GM23338 (cell line): ENCODE measurements at regions not wholly inside any gene's neighbourhood (a gene's known extent, or its start where the extent isn't known, plus 50 kb on each side); places are given as distances from the start of the nearest gene placed in this dataset.
A peak's percentile ranks its signal among the peaks of the same experiment; 100 is the strongest.

Experiments
- ATAC-seq: fragments of 200-7000 bp; cut with Tn5 transposase; 3 replicates; pipeline ENCODE4 v1.9.1; 2020
- DNase-seq: peaks from one replicate; pipeline ENCODE4 v3.0.0-alpha.2; 2015; ENCODE audit warnings: low spot score
- H2AFZ ChIP-seq: fragments of 200-600 bp; sonication (generic); 2 replicates; pipeline ENCODE4 v1.8.0; 2016; ENCODE audit warnings: antibody characterized with exemption, mild to moderate bottlenecking, moderate library complexity
- H3F3A ChIP-seq: fragments of 200-600 bp; sonication (generic); replicated peaks from 2 replicates; pipeline ENCODE4 v1.8.0; 2017; ENCODE audit warnings: antibody characterized with exemption, mixed run types, low read depth
- H3K27ac ChIP-seq: fragments of 200-600 bp; sonication (generic); 2 replicates; pipeline ENCODE4 v1.6.1; 2016; ENCODE audit warnings: low read depth
- H3K27me3 ChIP-seq: fragments of 200-600 bp; sonication (generic); 2 replicates; pipeline ENCODE4 v1.8.0; 2016; ENCODE audit warnings: mild to moderate bottlenecking, mixed run types, moderate library complexity; ENCODE audit not compliant: insufficient read depth
- H3K36me3 ChIP-seq: fragments of 200-600 bp; sonication (generic); 2 replicates; pipeline ENCODE4 v1.8.0; 2016; ENCODE audit warnings: mild to moderate bottlenecking; ENCODE audit not compliant: insufficient read depth
- H3K4me1 ChIP-seq: fragments of 200-600 bp; sonication (generic); 2 replicates; pipeline ENCODE4 v1.8.0; 2016; ENCODE audit warnings: mild to moderate bottlenecking, moderate library complexity; ENCODE audit not compliant: insufficient read depth
- H3K4me2 ChIP-seq: fragments of 200-600 bp; sonication (generic); 2 replicates; pipeline ENCODE4 v1.7.1; 2017; ENCODE audit warnings: mixed run types
- H3K4me3 ChIP-seq: fragments of 200-600 bp; sonication (generic); 2 replicates; pipeline ENCODE4 v1.6.1; 2016; ENCODE audit warnings: mixed run types
- H3K79me2 ChIP-seq: fragments of 200-600 bp; sonication (generic); replicated peaks from 2 replicates; pipeline ENCODE4 v1.8.0; 2017; ENCODE audit warnings: mild to moderate bottlenecking; ENCODE audit not compliant: insufficient read depth
- H3K9me2 ChIP-seq: fragments of 200-600 bp; sonication (generic); 2 replicates; pipeline ENCODE4 v1.8.0; 2017; ENCODE audit not compliant: insufficient read depth
- H4K20me1 ChIP-seq: fragments of 200-600 bp; sonication (generic); replicated peaks from 2 replicates; pipeline ENCODE4 v1.8.0; 2017; ENCODE audit warnings: mild to moderate bottlenecking; ENCODE audit not compliant: insufficient read depth
- H3K27ac Mint-ChIP-seq: 2 replicates; pipeline ENCODE4 v1.8.0; 2020; ENCODE audit warnings: inconsistent platforms, mild to moderate bottlenecking, moderate library complexity, mixed read lengths
- H3K27me3 Mint-ChIP-seq: 3 replicates; pipeline ENCODE4 v1.8.0; 2022; ENCODE audit warnings: low read depth, mild to moderate bottlenecking, moderate library complexity, mixed read lengths, inconsistent platforms; ENCODE audit not compliant: insufficient read depth, poor library complexity
- H3K36me3 Mint-ChIP-seq: 3 replicates; pipeline ENCODE4 v1.8.0; 2021; ENCODE audit warnings: low read depth, mild to moderate bottlenecking, inconsistent platforms, moderate library complexity, mixed read lengths
- H3K4me1 Mint-ChIP-seq: 3 replicates; pipeline ENCODE4 v1.8.0; 2020; ENCODE audit warnings: mild to moderate bottlenecking, inconsistent platforms, mixed read lengths
- H3K4me3 Mint-ChIP-seq: 3 replicates; pipeline ENCODE4 v1.8.0; 2021; ENCODE audit warnings: moderate library complexity, mild to moderate bottlenecking, inconsistent platforms, mixed read lengths
- H3K9me3 Mint-ChIP-seq: 3 replicates; pipeline ENCODE4 v1.8.0; 2020; ENCODE audit warnings: moderate library complexity, mild to moderate bottlenecking, inconsistent platforms, mixed read lengths
- CREB1 ChIP-seq: fragments of 250-450 bp; sonication (Bioruptor Pico); IDR thresholded peaks from 2 replicates; pipeline ENCODE4 v1.5.0; 2020; ENCODE audit warnings: low read depth, mild to moderate bottlenecking, moderate library complexity
- EZH2 ChIP-seq: fragments of 200-600 bp; sonication (generic); IDR thresholded peaks from one replicate; pipeline ENCODE4 v1.8.0; 2017; ENCODE audit warnings: antibody characterized with exemption, mild to moderate bottlenecking, low read depth; ENCODE audit not compliant: unreplicated experiment
- EZH2phosphoT487 ChIP-seq: fragments of 200-600 bp; sonication (generic); IDR thresholded peaks from one replicate; pipeline ENCODE4 v1.8.1; 2018; ENCODE audit warnings: antibody characterized with exemption; ENCODE audit not compliant: unreplicated experiment
- JUNB ChIP-seq: IDR thresholded peaks from one replicate; pipeline ENCODE4 v1.6.1; 2016; ENCODE audit warnings: antibody characterized with exemption; ENCODE audit not compliant: unreplicated experiment
- NANOG ChIP-seq: IDR thresholded peaks from 2 replicates; pipeline ENCODE4 v1.6.1; 2016; ENCODE audit warnings: antibody characterized with exemption, borderline replicate concordance
- POLR2AphosphoS5 ChIP-seq: IDR thresholded peaks from 2 replicates; pipeline ENCODE4 v1.6.1; 2016; ENCODE audit warnings: antibody characterized with exemption, low read depth
- STAT1 ChIP-seq: IDR thresholded peaks from one replicate; pipeline ENCODE4 v1.6.1; 2016; ENCODE audit warnings: antibody characterized with exemption; ENCODE audit not compliant: unreplicated experiment
- ZNF114 ChIP-seq: fragments of 250-450 bp; sonication (Bioruptor Pico); IDR thresholded peaks from 2 replicates; pipeline ENCODE4 v1.5.0; 2020; ENCODE audit warnings: mild to moderate bottlenecking, moderate library complexity
- ZNF331 ChIP-seq: fragments of 250-450 bp; sonication (Bioruptor Pico); IDR thresholded peaks from 2 replicates; pipeline ENCODE4 v1.5.0; 2020; ENCODE audit warnings: low read depth, mild to moderate bottlenecking, moderate library complexity
- TF ChIP-seq, protein P1 (sequence below): IDR thresholded peaks from one replicate; pipeline ENCODE4 v1.6.1; 2018; ENCODE audit warnings: antibody characterized with exemption; ENCODE audit not compliant: unreplicated experiment
- TF ChIP-seq, protein P2 (sequence below), 2 experiments: fragments of 200-600 bp in 1 of 2; sonication (generic) in 1 of 2; conservative IDR thresholded peaks; 2 replicates each; pipeline versions ENCODE4 v1.5.1 to v1.6.1; 2016 to 2017; ENCODE audit warnings: antibody characterized with exemption in 2 of 2, low read depth in 2 of 2, mild to moderate bottlenecking in 2 of 2, moderate library complexity in 1 of 2
- TF ChIP-seq, protein P3 (sequence below): fragments of 250-450 bp; sonication (Bioruptor Pico); IDR thresholded peaks from 2 replicates; pipeline ENCODE4 v1.5.0; 2020; ENCODE audit warnings: mild to moderate bottlenecking, moderate library complexity
- TF ChIP-seq, protein P4 (sequence below): IDR thresholded peaks from 2 replicates; pipeline ENCODE4 v1.6.1; 2016; ENCODE audit warnings: antibody characterized with exemption

DNA sequence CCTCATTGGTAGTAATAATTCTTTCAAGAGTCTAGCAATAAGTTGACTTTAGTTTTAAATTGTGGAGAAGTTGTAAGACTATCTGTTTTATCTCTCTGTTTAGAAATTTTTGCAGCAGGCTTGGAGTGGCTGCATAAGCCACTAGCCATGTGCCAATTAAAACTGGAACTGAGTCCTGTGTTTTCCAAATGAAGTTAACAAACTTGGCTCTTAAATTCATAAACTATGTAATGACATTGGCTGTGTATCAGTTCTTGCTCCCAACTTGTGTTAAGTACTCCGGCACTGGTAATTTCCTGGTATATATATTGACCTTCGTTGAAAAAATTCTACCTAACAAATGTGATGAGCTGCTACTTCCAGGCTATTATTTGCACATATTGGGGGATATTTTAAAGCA is 420.4 kb downstream of the GBA3 start:
- ATAC-seq (no peak), DNase-seq (no peak)
- Histone ChIP-seq H2AFZ (peak overlapping the region; percentile 20; the same call in 1 of the 2 replicates), H3K27ac (no peak overlapping the region), H4K20me1 (no peaks in the 10 kb centered on the region), H3K36me3 (no peaks in the 10 kb centered on the region), H3K4me3 (no peak overlapping the region), H3K9me2 (no peaks in the 10 kb centered on the region), H3K4me2 (no peak overlapping the region), H3K4me1 (no peaks in the 10 kb centered on the region), H3K27me3 (no peaks in the 10 kb centered on the region), H3K79me2 (no peaks in the 10 kb centered on the region), H3F3A (no peaks in the 10 kb centered on the region)
- no peaks in the 10 kb centered on the region for H3K36me3 Mint-ChIP-seq
- no peaks in the 10 kb centered on the region; the same call in 2 of the 3 replicates for H3K9me3 Mint-ChIP-seq
- no peaks in the 10 kb centered on the region for H3K4me1 Mint-ChIP-seq
- H3K4me3 Mint-ChIP-seq: no peak overlapping the region
- no peak overlapping the region for H3K27ac Mint-ChIP-seq
- TF ChIP-seq EZH2: no peak
- TF ChIP-seq, protein P1, sequence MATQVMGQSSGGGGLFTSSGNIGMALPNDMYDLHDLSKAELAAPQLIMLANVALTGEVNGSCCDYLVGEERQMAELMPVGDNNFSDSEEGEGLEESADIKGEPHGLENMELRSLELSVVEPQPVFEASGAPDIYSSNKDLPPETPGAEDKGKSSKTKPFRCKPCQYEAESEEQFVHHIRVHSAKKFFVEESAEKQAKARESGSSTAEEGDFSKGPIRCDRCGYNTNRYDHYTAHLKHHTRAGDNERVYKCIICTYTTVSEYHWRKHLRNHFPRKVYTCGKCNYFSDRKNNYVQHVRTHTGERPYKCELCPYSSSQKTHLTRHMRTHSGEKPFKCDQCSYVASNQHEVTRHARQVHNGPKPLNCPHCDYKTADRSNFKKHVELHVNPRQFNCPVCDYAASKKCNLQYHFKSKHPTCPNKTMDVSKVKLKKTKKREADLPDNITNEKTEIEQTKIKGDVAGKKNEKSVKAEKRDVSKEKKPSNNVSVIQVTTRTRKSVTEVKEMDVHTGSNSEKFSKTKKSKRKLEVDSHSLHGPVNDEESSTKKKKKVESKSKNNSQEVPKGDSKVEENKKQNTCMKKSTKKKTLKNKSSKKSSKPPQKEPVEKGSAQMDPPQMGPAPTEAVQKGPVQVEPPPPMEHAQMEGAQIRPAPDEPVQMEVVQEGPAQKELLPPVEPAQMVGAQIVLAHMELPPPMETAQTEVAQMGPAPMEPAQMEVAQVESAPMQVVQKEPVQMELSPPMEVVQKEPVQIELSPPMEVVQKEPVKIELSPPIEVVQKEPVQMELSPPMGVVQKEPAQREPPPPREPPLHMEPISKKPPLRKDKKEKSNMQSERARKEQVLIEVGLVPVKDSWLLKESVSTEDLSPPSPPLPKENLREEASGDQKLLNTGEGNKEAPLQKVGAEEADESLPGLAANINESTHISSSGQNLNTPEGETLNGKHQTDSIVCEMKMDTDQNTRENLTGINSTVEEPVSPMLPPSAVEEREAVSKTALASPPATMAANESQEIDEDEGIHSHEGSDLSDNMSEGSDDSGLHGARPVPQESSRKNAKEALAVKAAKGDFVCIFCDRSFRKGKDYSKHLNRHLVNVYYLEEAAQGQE: no peak
- TF ChIP-seq CREB1: no peak
- TF ChIP-seq POLR2AphosphoS5: no peak
- no peak for TF ChIP-seq ZNF331 (CRISPR knock-in tag)
- TF ChIP-seq ZNF114 (CRISPR knock-in tag): no peak
- TF ChIP-seq STAT1: no peak
- TF ChIP-seq, protein P2, sequence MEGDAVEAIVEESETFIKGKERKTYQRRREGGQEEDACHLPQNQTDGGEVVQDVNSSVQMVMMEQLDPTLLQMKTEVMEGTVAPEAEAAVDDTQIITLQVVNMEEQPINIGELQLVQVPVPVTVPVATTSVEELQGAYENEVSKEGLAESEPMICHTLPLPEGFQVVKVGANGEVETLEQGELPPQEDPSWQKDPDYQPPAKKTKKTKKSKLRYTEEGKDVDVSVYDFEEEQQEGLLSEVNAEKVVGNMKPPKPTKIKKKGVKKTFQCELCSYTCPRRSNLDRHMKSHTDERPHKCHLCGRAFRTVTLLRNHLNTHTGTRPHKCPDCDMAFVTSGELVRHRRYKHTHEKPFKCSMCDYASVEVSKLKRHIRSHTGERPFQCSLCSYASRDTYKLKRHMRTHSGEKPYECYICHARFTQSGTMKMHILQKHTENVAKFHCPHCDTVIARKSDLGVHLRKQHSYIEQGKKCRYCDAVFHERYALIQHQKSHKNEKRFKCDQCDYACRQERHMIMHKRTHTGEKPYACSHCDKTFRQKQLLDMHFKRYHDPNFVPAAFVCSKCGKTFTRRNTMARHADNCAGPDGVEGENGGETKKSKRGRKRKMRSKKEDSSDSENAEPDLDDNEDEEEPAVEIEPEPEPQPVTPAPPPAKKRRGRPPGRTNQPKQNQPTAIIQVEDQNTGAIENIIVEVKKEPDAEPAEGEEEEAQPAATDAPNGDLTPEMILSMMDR (conservative IDR thresholded peaks at IDR 0.05; ENCODE audit: low read depth in 2 of 2): no peak
- no peak for TF ChIP-seq NANOG
- TF ChIP-seq, protein P3, sequence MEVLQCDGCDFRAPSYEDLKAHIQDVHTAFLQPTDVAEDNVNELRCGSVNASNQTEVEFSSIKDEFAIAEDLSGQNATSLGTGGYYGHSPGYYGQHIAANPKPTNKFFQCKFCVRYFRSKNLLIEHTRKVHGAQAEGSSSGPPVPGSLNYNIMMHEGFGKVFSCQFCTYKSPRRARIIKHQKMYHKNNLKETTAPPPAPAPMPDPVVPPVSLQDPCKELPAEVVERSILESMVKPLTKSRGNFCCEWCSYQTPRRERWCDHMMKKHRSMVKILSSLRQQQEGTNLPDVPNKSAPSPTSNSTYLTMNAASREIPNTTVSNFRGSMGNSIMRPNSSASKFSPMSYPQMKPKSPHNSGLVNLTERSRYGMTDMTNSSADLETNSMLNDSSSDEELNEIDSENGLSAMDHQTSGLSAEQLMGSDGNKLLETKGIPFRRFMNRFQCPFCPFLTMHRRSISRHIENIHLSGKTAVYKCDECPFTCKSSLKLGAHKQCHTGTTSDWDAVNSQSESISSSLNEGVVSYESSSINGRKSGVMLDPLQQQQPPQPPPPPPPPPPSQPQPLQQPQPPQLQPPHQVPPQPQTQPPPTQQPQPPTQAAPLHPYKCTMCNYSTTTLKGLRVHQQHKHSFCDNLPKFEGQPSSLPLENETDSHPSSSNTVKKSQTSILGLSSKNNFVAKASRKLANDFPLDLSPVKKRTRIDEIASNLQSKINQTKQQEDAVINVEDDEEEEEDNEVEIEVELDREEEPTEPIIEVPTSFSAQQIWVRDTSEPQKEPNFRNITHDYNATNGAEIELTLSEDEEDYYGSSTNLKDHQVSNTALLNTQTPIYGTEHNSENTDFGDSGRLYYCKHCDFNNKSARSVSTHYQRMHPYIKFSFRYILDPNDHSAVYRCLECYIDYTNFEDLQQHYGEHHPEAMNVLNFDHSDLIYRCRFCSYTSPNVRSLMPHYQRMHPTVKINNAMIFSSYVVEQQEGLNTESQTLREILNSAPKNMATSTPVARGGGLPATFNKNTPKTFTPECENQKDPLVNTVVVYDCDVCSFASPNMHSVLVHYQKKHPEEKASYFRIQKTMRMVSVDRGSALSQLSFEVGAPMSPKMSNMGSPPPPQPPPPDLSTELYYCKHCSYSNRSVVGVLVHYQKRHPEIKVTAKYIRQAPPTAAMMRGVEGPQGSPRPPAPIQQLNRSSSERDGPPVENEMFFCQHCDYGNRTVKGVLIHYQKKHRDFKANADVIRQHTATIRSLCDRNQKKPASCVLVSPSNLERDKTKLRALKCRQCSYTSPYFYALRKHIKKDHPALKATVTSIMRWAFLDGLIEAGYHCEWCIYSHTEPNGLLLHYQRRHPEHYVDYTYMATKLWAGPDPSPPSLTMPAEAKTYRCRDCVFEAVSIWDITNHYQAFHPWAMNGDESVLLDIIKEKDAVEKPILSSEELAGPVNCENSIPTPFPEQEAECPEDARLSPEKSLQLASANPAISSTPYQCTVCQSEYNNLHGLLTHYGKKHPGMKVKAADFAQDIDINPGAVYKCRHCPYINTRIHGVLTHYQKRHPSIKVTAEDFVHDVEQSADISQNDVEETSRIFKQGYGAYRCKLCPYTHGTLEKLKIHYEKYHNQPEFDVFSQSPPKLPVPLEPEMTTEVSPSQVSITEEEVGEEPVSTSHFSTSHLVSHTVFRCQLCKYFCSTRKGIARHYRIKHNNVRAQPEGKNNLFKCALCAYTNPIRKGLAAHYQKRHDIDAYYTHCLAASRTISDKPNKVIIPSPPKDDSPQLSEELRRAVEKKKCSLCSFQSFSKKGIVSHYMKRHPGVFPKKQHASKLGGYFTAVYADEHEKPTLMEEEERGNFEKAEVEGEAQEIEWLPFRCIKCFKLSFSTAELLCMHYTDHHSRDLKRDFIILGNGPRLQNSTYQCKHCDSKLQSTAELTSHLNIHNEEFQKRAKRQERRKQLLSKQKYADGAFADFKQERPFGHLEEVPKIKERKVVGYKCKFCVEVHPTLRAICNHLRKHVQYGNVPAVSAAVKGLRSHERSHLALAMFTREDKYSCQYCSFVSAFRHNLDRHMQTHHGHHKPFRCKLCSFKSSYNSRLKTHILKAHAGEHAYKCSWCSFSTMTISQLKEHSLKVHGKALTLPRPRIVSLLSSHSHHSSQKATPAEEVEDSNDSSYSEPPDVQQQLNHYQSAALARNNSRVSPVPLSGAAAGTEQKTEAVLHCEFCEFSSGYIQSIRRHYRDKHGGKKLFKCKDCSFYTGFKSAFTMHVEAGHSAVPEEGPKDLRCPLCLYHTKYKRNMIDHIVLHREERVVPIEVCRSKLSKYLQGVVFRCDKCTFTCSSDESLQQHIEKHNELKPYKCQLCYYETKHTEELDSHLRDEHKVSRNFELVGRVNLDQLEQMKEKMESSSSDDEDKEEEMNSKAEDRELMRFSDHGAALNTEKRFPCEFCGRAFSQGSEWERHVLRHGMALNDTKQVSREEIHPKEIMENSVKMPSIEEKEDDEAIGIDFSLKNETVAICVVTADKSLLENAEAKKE (CRISPR knock-in tag): no peak
- TF ChIP-seq EZH2phosphoT487: no peak
- TF ChIP-seq, protein P4, sequence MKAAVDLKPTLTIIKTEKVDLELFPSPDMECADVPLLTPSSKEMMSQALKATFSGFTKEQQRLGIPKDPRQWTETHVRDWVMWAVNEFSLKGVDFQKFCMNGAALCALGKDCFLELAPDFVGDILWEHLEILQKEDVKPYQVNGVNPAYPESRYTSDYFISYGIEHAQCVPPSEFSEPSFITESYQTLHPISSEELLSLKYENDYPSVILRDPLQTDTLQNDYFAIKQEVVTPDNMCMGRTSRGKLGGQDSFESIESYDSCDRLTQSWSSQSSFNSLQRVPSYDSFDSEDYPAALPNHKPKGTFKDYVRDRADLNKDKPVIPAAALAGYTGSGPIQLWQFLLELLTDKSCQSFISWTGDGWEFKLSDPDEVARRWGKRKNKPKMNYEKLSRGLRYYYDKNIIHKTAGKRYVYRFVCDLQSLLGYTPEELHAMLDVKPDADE: no peak
- TF ChIP-seq JUNB: no peak
- H3K27me3 Mint-ChIP-seq: peaks cover 1% of the 10 kb centered on the region
